ENCODE measurements at regions not wholly inside any gene's neighbourhood (a gene's known extent, or its start where the extent isn't known, plus 50 kb on each side); places are given as distances from the start of the nearest gene placed in this dataset.

GRCh38 chr3:55331524-55331923 lies 155.6 kb downstream of the WNT5A start:
- TF ChIP-seq CTCF (IDR thresholded peaks at IDR 0.05), result no peak
- TF ChIP-seq POLR2A (IDR thresholded peaks at IDR 0.05), result no peak
